CD4-positive, alpha-beta T cell (primary cell): ENCODE measurements at regions not wholly inside any gene's neighbourhood (a gene's known extent, or its start where the extent isn't known, plus 50 kb on each side); places are given as distances from the start of the nearest gene placed in this dataset.

Experiments
- ATAC-seq: fragments of 200-7000 bp; cut with Tn5 transposase; one replicate; pipeline ENCODE4 v1.10.0; 2022; ENCODE audit warnings: mild to moderate bottlenecking; ENCODE audit not compliant: poor library complexity
- CTCF ChIA-PET: fragments of 350-600 bp; sonication (Branson Sonifier 250); formaldehyde crosslinking; loops from one replicate; lab custom pipeline; 2021; ENCODE audit warnings: antibody characterized with exemption, inconsistent platforms; lab: Charles Lee
- POLR2A ChIA-PET: fragments of 350-600 bp; sonication (Branson Sonifier 250); formaldehyde crosslinking; loops from one replicate; lab custom pipeline; 2021; ENCODE audit warnings: antibody characterized with exemption, inconsistent platforms; lab: Charles Lee
- DNase-seq, 14 experiments: peaks; one replicate each; pipeline ENCODE4 v3.0.0-alpha.2; 2013 to 2020; ENCODE audit warnings: mixed read lengths in 2 of 14
- H3K27ac ChIP-seq, 2 donors: one replicate each; pipeline versions ENCODE4 v1.5.1 to v1.7.0; 2013; ENCODE audit warnings: low read length in 2 of 2, low read depth in 1 of 2, mild to moderate bottlenecking in 1 of 2
- H3K27me3 ChIP-seq, 2 experiments: 1 replicate in 1 of 2; 2 replicates in 1 of 2; pipeline versions ENCODE4 v1.6.1 to v1.7.0; 2013; ENCODE audit warnings: low read length in 2 of 2, control low read depth in 1 of 2, mild to moderate bottlenecking in 1 of 2, moderate library complexity in 1 of 2; ENCODE audit not compliant: insufficient read depth in 2 of 2, control insufficient read depth in 1 of 2
- H3K36me3 ChIP-seq: one replicate; pipeline ENCODE4 v1.6.1; 2013; ENCODE audit warnings: low read length, control low read depth; ENCODE audit not compliant: insufficient read depth
- H3K4me1 ChIP-seq: one replicate; pipeline ENCODE4 v1.6.1; 2013; ENCODE audit warnings: low read length, control low read depth; ENCODE audit not compliant: insufficient read depth
- H3K4me3 ChIP-seq: one replicate; pipeline ENCODE4 v1.5.1; 2013; ENCODE audit warnings: mild to moderate bottlenecking, low read length, moderate library complexity
- H3K9me3 ChIP-seq, 2 experiments: 1 replicate in 1 of 2; 2 replicates in 1 of 2; pipeline versions ENCODE4 v1.6.1 to v1.7.0; 2013; ENCODE audit warnings: low read length in 2 of 2, mild to moderate bottlenecking in 2 of 2, control low read depth in 1 of 2, moderate library complexity in 1 of 2; ENCODE audit not compliant: control insufficient read depth in 1 of 2, insufficient read depth in 1 of 2
- H3K27ac Mint-ChIP-seq: one replicate; pipeline ENCODE4 v1.8.0; 2020; ENCODE audit warnings: mixed read lengths
- H3K27me3 Mint-ChIP-seq: one replicate; pipeline ENCODE4 v1.8.0; 2021; ENCODE audit warnings: mixed read lengths
- H3K36me3 Mint-ChIP-seq: one replicate; pipeline ENCODE4 v1.8.0; 2021; ENCODE audit warnings: low read depth, mixed read lengths
- H3K4me1 Mint-ChIP-seq: one replicate; pipeline ENCODE4 v1.8.0; 2021; ENCODE audit warnings: low read depth, mixed read lengths
- H3K4me3 Mint-ChIP-seq: one replicate; pipeline ENCODE4 v1.8.0; 2020; ENCODE audit warnings: mild to moderate bottlenecking, mixed read lengths
- H3K9me3 Mint-ChIP-seq: one replicate; pipeline ENCODE4 v1.8.0; 2020; ENCODE audit warnings: mixed read lengths
- CTCF ChIP-seq: fragments of 200-600 bp; IDR thresholded peaks from one replicate; pipeline ENCODE4 v1.8.0; 2022; ENCODE audit warnings: antibody characterized with exemption, mild to moderate bottlenecking
- intact Hi-C, 2 experiments: fragments of 100-400 bp; cut with DNase I in 1 of 2; cut with micrococcal nuclease in 1 of 2; formaldehyde crosslinking; loops; one replicate each; pipeline versions ENCODE4 v1.15.1 to v1.9.0; 2023 to 2025; cut with DNase I, micrococcal nuclease

- Histone ChIP-seq H3K4me3 (no peak overlapping the region), H3K9me3 (no peaks in the 10 kb centered on the region), H3K4me1 (no peaks in the 10 kb centered on the region), H3K36me3 (no peaks in the 10 kb centered on the region), H3K27ac (no peak overlapping the region), H3K27me3 (no peaks in the 10 kb centered on the region)
- TF ChIP-seq CTCF, result no peak
- ChIA-PET POLR2A (no interaction called here), CTCF (no interaction called here)
- ATAC-seq (no peak), DNase-seq (no peak)
- no peaks in the 10 kb centered on the region for H3K4me1 Mint-ChIP-seq
- H3K27ac Mint-ChIP-seq, result no peak overlapping the region
- no peak overlapping the region for H3K4me3 Mint-ChIP-seq
- no peaks in the 10 kb centered on the region for H3K36me3 Mint-ChIP-seq
- peaks cover 4% of the 10 kb centered on the region for H3K9me3 Mint-ChIP-seq
- H3K27me3 Mint-ChIP-seq, result no peaks in the 10 kb centered on the region
- intact Hi-C loops, result no loop called here
These were observed 134.7 kb upstream of the EPHA7 start for GRCh38 chr6:93554018-93554417.

DNA sequence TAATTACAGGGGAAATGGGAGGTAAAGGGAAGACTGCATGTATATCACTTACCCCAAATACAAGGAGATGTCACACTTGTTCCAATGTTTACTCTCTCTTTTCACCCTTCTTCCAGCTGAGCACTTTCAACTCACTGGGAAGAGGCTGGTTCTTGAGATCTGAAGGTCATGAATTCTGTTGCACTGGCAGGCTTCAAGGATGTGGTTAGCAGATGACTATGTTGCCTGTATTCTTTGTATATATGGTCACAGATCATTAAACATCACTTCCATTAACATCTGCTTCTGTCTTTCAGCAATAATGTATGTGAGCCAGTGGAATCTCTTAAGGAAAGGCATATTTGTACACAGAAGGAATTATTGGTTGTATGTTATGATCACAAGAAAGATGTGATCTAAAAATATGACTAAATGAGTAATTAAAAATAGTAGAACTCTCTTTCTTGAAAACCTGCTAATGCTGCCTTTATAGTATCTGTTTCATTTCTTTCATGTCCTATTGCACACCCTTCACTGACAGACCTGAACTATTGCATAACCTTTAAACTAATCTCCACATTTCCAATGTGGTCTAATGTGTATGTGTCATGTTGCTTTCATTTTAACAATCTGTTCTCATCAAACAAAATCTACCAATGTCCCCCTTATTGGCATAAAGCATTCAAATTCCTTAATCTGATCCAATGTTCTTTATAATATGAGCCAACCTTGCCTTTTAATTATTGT is 131.4 kb upstream of the EPHA7 start:
- Histone ChIP-seq H3K9me3 (no peaks in the 10 kb centered on the region), H3K4me3 (no peak overlapping the region), H3K36me3 (no peaks in the 10 kb centered on the region), H3K27ac (no peak overlapping the region), H3K4me1 (no peaks in the 10 kb centered on the region), H3K27me3 (no peaks in the 10 kb centered on the region)
- Mint-ChIP-seq H3K4me3 (no peak overlapping the region), H3K9me3 (no peaks in the 10 kb centered on the region), H3K27me3 (no peaks in the 10 kb centered on the region), H3K27ac (no peak overlapping the region), H3K36me3 (no peaks in the 10 kb centered on the region), H3K4me1 (no peaks in the 10 kb centered on the region)
- intact Hi-C loops, result no loop called here
- CTCF ChIA-PET, result interaction anchor here (1.1 kb wide), 1 partner anchor 16 kb away, joined by 3 read pairs; no protein-coding TSS in a partner anchor
- POLR2A ChIA-PET, result no interaction called here
- DNase-seq (no peak), ATAC-seq (no peak)
- no peak for TF ChIP-seq CTCF

DNA sequence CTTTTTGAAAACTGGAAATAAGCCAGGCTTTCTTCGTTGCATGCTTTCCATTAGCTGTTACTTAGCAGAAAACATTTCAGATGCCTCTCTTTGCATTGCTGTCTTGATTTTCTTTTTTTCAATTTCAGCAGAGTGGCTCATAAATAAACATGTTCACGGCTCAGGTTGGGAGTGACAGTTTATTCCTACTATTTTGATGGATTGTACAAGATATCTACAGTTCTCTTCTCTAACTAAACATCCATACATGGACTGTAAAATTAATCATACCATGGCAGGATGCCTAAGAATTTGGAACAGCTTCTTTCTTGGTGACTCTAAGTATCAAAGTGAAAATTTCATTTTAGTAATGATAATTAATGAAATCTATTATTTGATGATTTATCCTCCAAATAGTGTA is 130.5 kb upstream of the EPHA7 start:
- no peaks in the 10 kb centered on the region for H3K9me3 ChIP-seq
- intact Hi-C loops, result no loop called here

More for the DNA sequence above, 130.5 kb upstream of the EPHA7 start:
- CTCF ChIA-PET, result no interaction called here
- no peaks in the 10 kb centered on the region for H3K36me3 Mint-ChIP-seq
- H3K4me3 ChIP-seq, result no peak overlapping the region
- no peak overlapping the region for H3K27ac ChIP-seq
- H3K36me3 ChIP-seq, result no peaks in the 10 kb centered on the region
- no peaks in the 10 kb centered on the region for H3K4me1 Mint-ChIP-seq
- H3K9me3 Mint-ChIP-seq, result no peaks in the 10 kb centered on the region
- TF ChIP-seq CTCF, result no peak
- POLR2A ChIA-PET, result no interaction called here
- H3K4me3 Mint-ChIP-seq, result no peak overlapping the region
- no peaks in the 10 kb centered on the region for H3K27me3 Mint-ChIP-seq
- H3K27ac Mint-ChIP-seq, result no peak overlapping the region
- no peak for ATAC-seq
- no peaks in the 10 kb centered on the region for H3K27me3 ChIP-seq
- H3K4me1 ChIP-seq, result no peaks in the 10 kb centered on the region
- DNase-seq, result no peak
